MCF 10A (cell line): ENCODE measurements at regions not wholly inside any gene's neighbourhood (a gene's known extent, or its start where the extent isn't known, plus 50 kb on each side); places are given as distances from the start of the nearest gene placed in this dataset.

Experiments used
- BruUV-seq: library from RNA; stranded (reverse); fragments of 400-500 nt; replicated peaks from 2 replicates; lab custom pipeline; 2021; lab: Mats Ljungman, UMichigan
- CTCF ChIA-PET: fragments of 300-600 bp; sonication (Branson Sonifier 250); formaldehyde crosslinking; extraction: SDS; loops from one replicate; lab custom pipeline; 2021; ENCODE audit warnings: antibody characterized with exemption, inconsistent platforms; lab: Yijun Ruan, JAX
- POLR2A ChIA-PET: fragments of 300-600, 350-650 bp; sonication (Branson Sonifier 250); formaldehyde crosslinking; extraction: SDS; loops from one replicate; lab custom pipeline; 2020; ENCODE audit warnings: antibody characterized with exemption, inconsistent platforms; lab: Yijun Ruan, JAX
- DNase-seq: peaks from one replicate; pipeline ENCODE4 v3.0.0-alpha.2; 2018; ENCODE audit not compliant: unreplicated experiment
- H3K27ac Mint-ChIP-seq: one replicate; pipeline ENCODE4 v1.8.0; 2022; ENCODE audit warnings: mild to moderate bottlenecking, low read depth, mixed read lengths; ENCODE audit not compliant: unreplicated experiment
- H3K27me3 Mint-ChIP-seq: one replicate; pipeline ENCODE4 v1.8.0; 2022; ENCODE audit warnings: mixed read lengths; ENCODE audit not compliant: insufficient read depth, unreplicated experiment
- H3K36me3 Mint-ChIP-seq: one replicate; pipeline ENCODE4 v1.8.0; 2022; ENCODE audit warnings: mild to moderate bottlenecking, moderate library complexity, mixed read lengths; ENCODE audit not compliant: insufficient read depth, unreplicated experiment
- H3K4me1 Mint-ChIP-seq: one replicate; pipeline ENCODE4 v1.8.0; 2022; ENCODE audit warnings: mixed read lengths; ENCODE audit not compliant: insufficient read depth, unreplicated experiment
- H3K4me3 Mint-ChIP-seq: one replicate; pipeline ENCODE4 v1.8.0; 2022; ENCODE audit warnings: mild to moderate bottlenecking, moderate library complexity, mixed read lengths; ENCODE audit not compliant: unreplicated experiment
- H3K9me3 Mint-ChIP-seq: one replicate; pipeline ENCODE4 v1.8.0; 2022; ENCODE audit warnings: mixed read lengths; ENCODE audit not compliant: unreplicated experiment
- CTCF ChIP-seq: fragments of 200-600 bp; IDR thresholded peaks from one replicate; pipeline ENCODE4 v1.8.0; 2022; ENCODE audit warnings: antibody characterized with exemption, mild to moderate bottlenecking; ENCODE audit not compliant: unreplicated experiment
- intact Hi-C: fragments of 100-400 bp; cut with micrococcal nuclease; formaldehyde crosslinking; loops from 2 replicates; pipeline ENCODE4 v1.14.1; 2022

- H3K27me3 Mint-ChIP-seq: no peaks in the 10 kb centered on the region
- H3K9me3 Mint-ChIP-seq: no peaks in the 10 kb centered on the region
- DNase-seq: no peak
- H3K36me3 Mint-ChIP-seq: no peaks in the 10 kb centered on the region
- no TSS peak for BruUV-seq
- no peak overlapping the region for H3K4me3 Mint-ChIP-seq
- intact Hi-C loops: no loop called here
- H3K4me1 Mint-ChIP-seq: peaks cover 5% of the 10 kb centered on the region
- no peak overlapping the region for H3K27ac Mint-ChIP-seq
- TF ChIP-seq CTCF: no peak
- ChIA-PET POLR2A (interaction anchor here (0.5 kb wide), 1 partner anchor 371 kb away, joined by 3 read pairs; no protein-coding TSS in a partner anchor), CTCF (interaction anchor here (1.2 kb wide), 1 partner anchor 11 kb away, joined by 5 read pairs; no protein-coding TSS in a partner anchor)
Measured at GRCh38 chr13:23504180-23504579, 66.0 kb upstream of the TNFRSF19 start.

- H3K4me1 Mint-ChIP-seq: peaks cover 9% of the 10 kb centered on the region
- ChIA-PET POLR2A (no interaction called here), CTCF (interaction anchor here (1.5 kb wide), 1 partner anchor 15 kb away, joined by 5 read pairs; no protein-coding TSS in a partner anchor)
- TF ChIP-seq CTCF: no peak
- no peaks in the 10 kb centered on the region for H3K9me3 Mint-ChIP-seq
- H3K36me3 Mint-ChIP-seq: no peaks in the 10 kb centered on the region
- intact Hi-C loops: no loop called here
- no peaks in the 10 kb centered on the region for H3K27me3 Mint-ChIP-seq
- H3K27ac Mint-ChIP-seq: no peak overlapping the region
- DNase-seq: no peak
- BruUV-seq: no TSS peak
- no peak overlapping the region for H3K4me3 Mint-ChIP-seq
Measured at GRCh38 chr13:23505007-23505406, 65.2 kb upstream of the TNFRSF19 start.

GRCh38 chr13:23506071-23506806, 64.0 kb upstream of the TNFRSF19 start:
- Mint-ChIP-seq H3K4me1 (peaks cover 11% of the 10 kb centered on the region), H3K4me3 (no peak overlapping the region), H3K27me3 (no peaks in the 10 kb centered on the region), H3K9me3 (no peaks in the 10 kb centered on the region), H3K36me3 (no peaks in the 10 kb centered on the region), H3K27ac (no peak overlapping the region)
- no TSS peak for BruUV-seq
- TF ChIP-seq CTCF: no peak
- ChIA-PET POLR2A (no interaction called here), CTCF (interaction anchor here (1.5 kb wide), 1 partner anchor 13 kb away, joined by 5 read pairs; no protein-coding TSS in a partner anchor)
- DNase-seq: no peak
- intact Hi-C loops: no loop called here

GRCh38 chr13:23506807-23507291, 63.4 kb upstream of the TNFRSF19 start:
- Mint-ChIP-seq H3K27me3 (no peaks in the 10 kb centered on the region), H3K4me3 (no peak overlapping the region), H3K4me1 (peaks cover 11% of the 10 kb centered on the region), H3K27ac (no peak overlapping the region), H3K36me3 (no peaks in the 10 kb centered on the region), H3K9me3 (no peaks in the 10 kb centered on the region)
- CTCF ChIA-PET: no interaction called here
- DNase-seq: no peak
- intact Hi-C loops: no loop called here
- BruUV-seq: no TSS peak
- POLR2A ChIA-PET: no interaction called here
- no peak for TF ChIP-seq CTCF
